SK-N-SH (cell line): ENCODE measurements at regions not wholly inside any gene's neighbourhood (a gene's known extent, or its start where the extent isn't known, plus 50 kb on each side); places are given as distances from the start of the nearest gene placed in this dataset.

ENCODE experiments used
- CTCF ChIA-PET: fragments of 300-600, 350-600 bp; formaldehyde crosslinking; extraction: SDS; loops from one replicate; lab custom pipeline; 2021; lab: Yijun Ruan, JAX
- POLR2A ChIA-PET: fragments of 350-600 bp; sonication (Branson Sonifier 250); formaldehyde crosslinking; extraction: SDS; loops from one replicate; lab custom pipeline; 2020; ENCODE audit warnings: antibody characterized with exemption, inconsistent platforms; lab: Yijun Ruan, JAX
- DNase-seq: peaks from one replicate; pipeline ENCODE4 v3.0.0; 2012
- H2AFZ ChIP-seq: fragments of 200-600 bp; sonication (generic); 2 replicates; pipeline ENCODE4 v1.8.1; 2016; ENCODE audit warnings: antibody characterized with exemption, mild to moderate bottlenecking, low read depth
- H3F3A ChIP-seq: fragments of 200-600 bp; sonication (generic); replicated peaks from 2 replicates; pipeline ENCODE3; 2016; ENCODE audit warnings: antibody characterized with exemption, mild to moderate bottlenecking; ENCODE audit not compliant: insufficient read depth
- H3K27ac ChIP-seq, 2 experiments: fragments of 200-500 bp in 1 of 2; fragments of 200-600 bp in 1 of 2; sonication (Bioruptor generic) in 1 of 2; sonication (generic), shearing (Covaris generic) in 1 of 2; 2 replicates each; pipeline versions ENCODE4 v1.5.1 to v1.6.1; 2014 to 2016; ENCODE audit warnings: low read depth in 2 of 2, inconsistent platforms in 1 of 2, low read length in 1 of 2, mild to moderate bottlenecking in 1 of 2, mixed read lengths in 1 of 2
- H3K27me3 ChIP-seq: fragments of 200-600 bp; sonication (generic), shearing (Covaris generic); 2 replicates; pipeline ENCODE4 v1.6.1; 2016; ENCODE audit warnings: mixed run types; ENCODE audit not compliant: insufficient read depth
- H3K36me3 ChIP-seq, 2 experiments: fragments of 200-500 bp in 1 of 2; fragments of 200-600 bp in 1 of 2; sonication (Bioruptor generic) in 1 of 2; sonication (generic) in 1 of 2; replicated peaks in 1 of 2; 2 replicates each; pipeline versions ENCODE3 to v1.5.1; 2014 to 2016; ENCODE audit warnings: low read length in 1 of 2, mild to moderate bottlenecking in 1 of 2; ENCODE audit not compliant: insufficient read depth in 2 of 2, control insufficient read depth in 1 of 2
- H3K4me1 ChIP-seq, 2 experiments: fragments of 200-500 bp in 1 of 2; fragments of 200-600 bp in 1 of 2; sonication (Bioruptor generic) in 1 of 2; sonication (generic), shearing (Covaris generic) in 1 of 2; 2 replicates each; pipeline versions ENCODE4 v1.5.1 to v1.6.1; 2014 to 2016; ENCODE audit warnings: low read depth in 1 of 2, low read length in 1 of 2, mixed run types in 1 of 2; ENCODE audit not compliant: insufficient read depth in 2 of 2, control insufficient read depth in 1 of 2
- H3K4me2 ChIP-seq: fragments of 200-600 bp; sonication (generic), shearing (Covaris generic); 2 replicates; pipeline ENCODE4 v1.6.1; 2017; ENCODE audit warnings: mixed run types
- H3K4me3 ChIP-seq, 2 experiments: fragments of 200-500 bp in 1 of 2; fragments of 200-600 bp in 1 of 2; sonication (Bioruptor generic) in 1 of 2; sonication (generic), shearing (Covaris generic) in 1 of 2; 2 replicates each; pipeline versions ENCODE4 v1.5.1 to v1.8.1; 2014 to 2016; ENCODE audit warnings: low read depth in 2 of 2, inconsistent platforms in 1 of 2, low read length in 1 of 2, mild to moderate bottlenecking in 1 of 2, mixed read lengths in 1 of 2, moderate library complexity in 1 of 2
- H3K79me2 ChIP-seq: fragments of 200-600 bp; sonication (generic); 2 replicates; pipeline ENCODE4 v1.8.1; 2017; ENCODE audit warnings: mild to moderate bottlenecking; ENCODE audit not compliant: insufficient read depth
- H3K9ac ChIP-seq: fragments of 200-600 bp; sonication (generic); 2 replicates; pipeline ENCODE4 v1.6.1; 2017; ENCODE audit warnings: mixed run types
- H3K9me2 ChIP-seq: fragments of 200-600 bp; sonication (generic); 2 replicates; pipeline ENCODE4 v1.6.1; 2017; ENCODE audit warnings: mixed run types
- H3K9me3 ChIP-seq: fragments of 200-600 bp; sonication (generic); 2 replicates; pipeline ENCODE4 v1.6.1; 2017; ENCODE audit warnings: mixed run types, mild to moderate bottlenecking, moderate library complexity
- H4K20me1 ChIP-seq: fragments of 200-600 bp; sonication (generic); 2 replicates; pipeline ENCODE4 v1.6.1; 2017; ENCODE audit warnings: mild to moderate bottlenecking, mixed run types; ENCODE audit not compliant: insufficient read depth
- CHD2 ChIP-seq: fragments of 150-350 bp; IDR thresholded peaks from 2 replicates; pipeline ENCODE4 v1.6.1; 2018; ENCODE audit warnings: low read length; ENCODE audit not compliant: partially characterized antibody
- CTCF ChIP-seq: fragments of 200-600 bp; sonication (generic); IDR thresholded peaks from 2 replicates; pipeline ENCODE4 v1.6.1; 2017; ENCODE audit warnings: antibody characterized with exemption, mild to moderate bottlenecking, moderate library complexity
- EZH2phosphoT487 ChIP-seq: fragments of 200-600 bp; sonication (generic); IDR thresholded peaks from 2 replicates; pipeline ENCODE4 v1.6.1; 2017; ENCODE audit warnings: low read depth, mixed run types, mild to moderate bottlenecking, antibody characterized with exemption, moderate library complexity, borderline replicate concordance
- FOSL2 ChIP-seq: IDR thresholded peaks from 2 replicates; pipeline ENCODE4 v1.4.0; 2012; ENCODE audit warnings: low read depth, mild to moderate bottlenecking, moderate library complexity, borderline replicate concordance
- JUND ChIP-seq: IDR thresholded peaks from 2 replicates; pipeline ENCODE4 v1.4.0; 2012
- MXI1 ChIP-seq: IDR thresholded peaks from 2 replicates; pipeline ENCODE4 v1.6.1; 2012; ENCODE audit warnings: mild to moderate bottlenecking, low read depth, low read length, improper control_type of control experiment
- NRF1 ChIP-seq: IDR thresholded peaks from 2 replicates; pipeline ENCODE4 v1.6.1; 2012; ENCODE audit warnings: low read depth, mild to moderate bottlenecking, low read length
- RCOR1 ChIP-seq: fragments of 150-350 bp; IDR thresholded peaks from 2 replicates; pipeline ENCODE4 v1.6.1; 2017; ENCODE audit warnings: antibody characterized with exemption, low read length
- RXRA ChIP-seq: IDR thresholded peaks from 2 replicates; pipeline ENCODE4 v1.4.0; 2012; ENCODE audit warnings: low read depth, mild to moderate bottlenecking, borderline replicate concordance
- SMC3 ChIP-seq: IDR thresholded peaks from 2 replicates; pipeline ENCODE4 v1.6.1; 2012; ENCODE audit warnings: low read depth, low read length, improper control_type of control experiment
- TEAD4 ChIP-seq: IDR thresholded peaks from 2 replicates; pipeline ENCODE4 v1.4.0; 2012; ENCODE audit warnings: mild to moderate bottlenecking, borderline replicate concordance; ENCODE audit not compliant: insufficient read depth
- USF1 ChIP-seq: IDR thresholded peaks from 2 replicates; pipeline ENCODE4 v1.4.0; 2012; ENCODE audit warnings: low read depth, borderline replicate concordance
- WGBS: methylation state at CpG from one replicate; pipeline ENCODE4 v1.1.6; 2017; ENCODE audit warnings: low lambda C conversion rate; 5-methylcytosine and 5-hydroxymethylcytosine counted together
- TF ChIP-seq, protein P1 (sequence below): IDR thresholded peaks from 2 replicates; pipeline ENCODE4 v1.4.0; 2012; ENCODE audit warnings: low read depth, borderline replicate concordance
- TF ChIP-seq, protein P2 (sequence below): fragments of 150-350 bp; IDR thresholded peaks from 2 replicates; pipeline ENCODE4 v1.6.1; 2017; ENCODE audit warnings: antibody characterized with exemption, low read length, low read depth, borderline replicate concordance
- TF ChIP-seq, protein P3 (sequence below): IDR thresholded peaks from 2 replicates; pipeline ENCODE4; 2012

- TF ChIP-seq, protein P1, sequence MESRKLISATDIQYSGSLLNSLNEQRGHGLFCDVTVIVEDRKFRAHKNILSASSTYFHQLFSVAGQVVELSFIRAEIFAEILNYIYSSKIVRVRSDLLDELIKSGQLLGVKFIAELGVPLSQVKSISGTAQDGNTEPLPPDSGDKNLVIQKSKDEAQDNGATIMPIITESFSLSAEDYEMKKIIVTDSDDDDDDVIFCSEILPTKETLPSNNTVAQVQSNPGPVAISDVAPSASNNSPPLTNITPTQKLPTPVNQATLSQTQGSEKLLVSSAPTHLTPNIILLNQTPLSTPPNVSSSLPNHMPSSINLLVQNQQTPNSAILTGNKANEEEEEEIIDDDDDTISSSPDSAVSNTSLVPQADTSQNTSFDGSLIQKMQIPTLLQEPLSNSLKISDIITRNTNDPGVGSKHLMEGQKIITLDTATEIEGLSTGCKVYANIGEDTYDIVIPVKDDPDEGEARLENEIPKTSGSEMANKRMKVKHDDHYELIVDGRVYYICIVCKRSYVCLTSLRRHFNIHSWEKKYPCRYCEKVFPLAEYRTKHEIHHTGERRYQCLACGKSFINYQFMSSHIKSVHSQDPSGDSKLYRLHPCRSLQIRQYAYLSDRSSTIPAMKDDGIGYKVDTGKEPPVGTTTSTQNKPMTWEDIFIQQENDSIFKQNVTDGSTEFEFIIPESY: no peak
- TF ChIP-seq JUND: peak; percentile 58
- no peak for TF ChIP-seq RCOR1
- no peak for TF ChIP-seq CTCF
- no peak for TF ChIP-seq MXI1
- TF ChIP-seq TEAD4: no peak
- TF ChIP-seq NRF1: no peak
- TF ChIP-seq RXRA: no peak
- TF ChIP-seq EZH2phosphoT487: no peak
- TF ChIP-seq, protein P2, sequence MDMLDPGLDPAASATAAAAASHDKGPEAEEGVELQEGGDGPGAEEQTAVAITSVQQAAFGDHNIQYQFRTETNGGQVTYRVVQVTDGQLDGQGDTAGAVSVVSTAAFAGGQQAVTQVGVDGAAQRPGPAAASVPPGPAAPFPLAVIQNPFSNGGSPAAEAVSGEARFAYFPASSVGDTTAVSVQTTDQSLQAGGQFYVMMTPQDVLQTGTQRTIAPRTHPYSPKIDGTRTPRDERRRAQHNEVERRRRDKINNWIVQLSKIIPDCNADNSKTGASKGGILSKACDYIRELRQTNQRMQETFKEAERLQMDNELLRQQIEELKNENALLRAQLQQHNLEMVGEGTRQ: no peak
- TF ChIP-seq, protein P3, sequence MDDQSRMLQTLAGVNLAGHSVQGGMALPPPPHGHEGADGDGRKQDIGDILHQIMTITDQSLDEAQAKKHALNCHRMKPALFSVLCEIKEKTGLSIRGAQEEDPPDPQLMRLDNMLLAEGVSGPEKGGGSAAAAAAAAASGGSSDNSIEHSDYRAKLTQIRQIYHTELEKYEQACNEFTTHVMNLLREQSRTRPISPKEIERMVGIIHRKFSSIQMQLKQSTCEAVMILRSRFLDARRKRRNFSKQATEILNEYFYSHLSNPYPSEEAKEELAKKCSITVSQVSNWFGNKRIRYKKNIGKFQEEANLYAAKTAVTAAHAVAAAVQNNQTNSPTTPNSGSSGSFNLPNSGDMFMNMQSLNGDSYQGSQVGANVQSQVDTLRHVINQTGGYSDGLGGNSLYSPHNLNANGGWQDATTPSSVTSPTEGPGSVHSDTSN: peak; percentile 75
- no peak for TF ChIP-seq USF1
Measured at GRCh38 chr18:68314403-68314802, 400.5 kb downstream of the TMX3 start (continued).

DNA sequence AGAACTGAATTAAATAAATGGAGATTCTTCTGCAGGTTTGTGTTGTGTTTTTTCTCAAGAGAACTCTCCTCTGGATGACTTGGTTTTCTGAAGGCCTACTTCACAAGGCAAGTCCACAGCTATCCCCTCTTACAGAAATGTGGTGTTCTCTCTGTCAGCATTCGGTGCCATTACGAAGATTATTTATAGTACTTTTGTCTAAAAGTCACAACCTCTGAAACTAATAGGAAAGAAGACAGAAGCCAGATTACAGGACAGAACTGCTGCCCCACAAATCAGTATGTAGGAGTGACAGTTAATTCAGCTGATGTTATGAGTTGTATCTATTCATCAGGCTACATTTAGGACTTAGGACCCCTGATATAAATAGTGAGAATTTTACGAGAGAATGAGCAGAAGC, 413.5 kb downstream of the TMX3 start:
- Histone ChIP-seq H3K27ac (no peak overlapping the region), H3K9me3 (no peaks in the 10 kb centered on the region), H4K20me1 (no peaks in the 10 kb centered on the region), H3K27me3 (no peaks in the 10 kb centered on the region), H3K9me2 (no peaks in the 10 kb centered on the region), H3K4me1 (peaks cover 0 to 8% of the 10 kb centered on the region in 2 experiments; a peak in 2 of 4 replicates), H3F3A (no peaks in the 10 kb centered on the region), H3K9ac (no peak overlapping the region), H3K4me2 (no peak overlapping the region), H3K79me2 (no peaks in the 10 kb centered on the region), H3K36me3 (no peaks in the 10 kb centered on the region), H3K4me3 (no peak overlapping the region), H2AFZ (no peak overlapping the region; the same call in 1 of the 2 replicates)
- CTCF ChIA-PET: no interaction called here
- no peak for DNase-seq
- POLR2A ChIA-PET: no interaction called here
- TF ChIP-seq RXRA (no peak), CHD2 (no peak), JUND (no peak), SMC3 (no peak), FOSL2 (no peak)
- TF ChIP-seq, protein P2: no peak
- 79% methylated on average over 3 of the region's 3 CpGs for WGBS
